CD4-positive, alpha-beta T cell (primary cell): ENCODE measurements at regions not wholly inside any gene's neighbourhood (a gene's known extent, or its start where the extent isn't known, plus 50 kb on each side); places are given as distances from the start of the nearest gene placed in this dataset.

Source experiments
- ATAC-seq: fragments of 200-7000 bp; cut with Tn5 transposase; one replicate; pipeline ENCODE4 v1.10.0; 2022; ENCODE audit warnings: mild to moderate bottlenecking; ENCODE audit not compliant: poor library complexity
- CTCF ChIA-PET: fragments of 350-600 bp; sonication (Branson Sonifier 250); formaldehyde crosslinking; loops from one replicate; lab custom pipeline; 2021; ENCODE audit warnings: antibody characterized with exemption, inconsistent platforms; lab: Charles Lee
- POLR2A ChIA-PET: fragments of 350-600 bp; sonication (Branson Sonifier 250); formaldehyde crosslinking; loops from one replicate; lab custom pipeline; 2021; ENCODE audit warnings: antibody characterized with exemption, inconsistent platforms; lab: Charles Lee
- DNase-seq, 14 experiments: peaks; one replicate each; pipeline ENCODE4 v3.0.0-alpha.2; 2013 to 2020; ENCODE audit warnings: mixed read lengths in 2 of 14
- H3K27ac ChIP-seq, 2 donors: one replicate each; pipeline versions ENCODE4 v1.5.1 to v1.7.0; 2013; ENCODE audit warnings: low read length in 2 of 2, low read depth in 1 of 2, mild to moderate bottlenecking in 1 of 2
- H3K27me3 ChIP-seq, 2 experiments: 1 replicate in 1 of 2; 2 replicates in 1 of 2; pipeline versions ENCODE4 v1.6.1 to v1.7.0; 2013; ENCODE audit warnings: low read length in 2 of 2, control low read depth in 1 of 2, mild to moderate bottlenecking in 1 of 2, moderate library complexity in 1 of 2; ENCODE audit not compliant: insufficient read depth in 2 of 2, control insufficient read depth in 1 of 2
- H3K36me3 ChIP-seq: one replicate; pipeline ENCODE4 v1.6.1; 2013; ENCODE audit warnings: low read length, control low read depth; ENCODE audit not compliant: insufficient read depth
- H3K4me1 ChIP-seq: one replicate; pipeline ENCODE4 v1.6.1; 2013; ENCODE audit warnings: low read length, control low read depth; ENCODE audit not compliant: insufficient read depth
- H3K4me3 ChIP-seq: one replicate; pipeline ENCODE4 v1.5.1; 2013; ENCODE audit warnings: mild to moderate bottlenecking, low read length, moderate library complexity
- H3K9me3 ChIP-seq, 2 experiments: 1 replicate in 1 of 2; 2 replicates in 1 of 2; pipeline versions ENCODE4 v1.6.1 to v1.7.0; 2013; ENCODE audit warnings: low read length in 2 of 2, mild to moderate bottlenecking in 2 of 2, control low read depth in 1 of 2, moderate library complexity in 1 of 2; ENCODE audit not compliant: control insufficient read depth in 1 of 2, insufficient read depth in 1 of 2
- H3K27ac Mint-ChIP-seq: one replicate; pipeline ENCODE4 v1.8.0; 2020; ENCODE audit warnings: mixed read lengths
- H3K27me3 Mint-ChIP-seq: one replicate; pipeline ENCODE4 v1.8.0; 2021; ENCODE audit warnings: mixed read lengths
- H3K36me3 Mint-ChIP-seq: one replicate; pipeline ENCODE4 v1.8.0; 2021; ENCODE audit warnings: low read depth, mixed read lengths
- H3K4me1 Mint-ChIP-seq: one replicate; pipeline ENCODE4 v1.8.0; 2021; ENCODE audit warnings: low read depth, mixed read lengths
- H3K4me3 Mint-ChIP-seq: one replicate; pipeline ENCODE4 v1.8.0; 2020; ENCODE audit warnings: mild to moderate bottlenecking, mixed read lengths
- H3K9me3 Mint-ChIP-seq: one replicate; pipeline ENCODE4 v1.8.0; 2020; ENCODE audit warnings: mixed read lengths
- intact Hi-C, 2 experiments: fragments of 100-400 bp; cut with DNase I in 1 of 2; cut with micrococcal nuclease in 1 of 2; formaldehyde crosslinking; loops; one replicate each; pipeline versions ENCODE4 v1.15.1 to v1.9.0; 2023 to 2025; cut with DNase I, micrococcal nuclease
- TF ChIP-seq, protein P1 (sequence below): fragments of 200-600 bp; IDR thresholded peaks from one replicate; pipeline ENCODE4 v1.8.0; 2022; ENCODE audit warnings: antibody characterized with exemption, mild to moderate bottlenecking

GRCh38 chr21:19702726-19703125 is 1295.5 kb upstream of the NCAM2 start:
- H3K27me3 ChIP-seq, result no peaks in the 10 kb centered on the region
- H3K4me1 ChIP-seq, result no peaks in the 10 kb centered on the region
- H3K4me3 ChIP-seq, result no peak overlapping the region
- Mint-ChIP-seq H3K4me1 (no peaks in the 10 kb centered on the region), H3K27ac (no peak overlapping the region), H3K36me3 (no peaks in the 10 kb centered on the region), H3K9me3 (peaks cover 16% of the 10 kb centered on the region), H3K4me3 (no peak overlapping the region), H3K27me3 (no peaks in the 10 kb centered on the region)
- ATAC-seq (no peak), DNase-seq (no peak)
- intact Hi-C loops, result no loop called here
- H3K36me3 ChIP-seq, result no peaks in the 10 kb centered on the region
- CTCF ChIA-PET, result interaction anchor here (1.3 kb wide), 1 partner anchor 14 kb away, joined by 3 read pairs; no protein-coding TSS in a partner anchor
- peaks cover 0 to 4% of the 10 kb centered on the region in 2 experiments for H3K9me3 ChIP-seq
- TF ChIP-seq, protein P1, sequence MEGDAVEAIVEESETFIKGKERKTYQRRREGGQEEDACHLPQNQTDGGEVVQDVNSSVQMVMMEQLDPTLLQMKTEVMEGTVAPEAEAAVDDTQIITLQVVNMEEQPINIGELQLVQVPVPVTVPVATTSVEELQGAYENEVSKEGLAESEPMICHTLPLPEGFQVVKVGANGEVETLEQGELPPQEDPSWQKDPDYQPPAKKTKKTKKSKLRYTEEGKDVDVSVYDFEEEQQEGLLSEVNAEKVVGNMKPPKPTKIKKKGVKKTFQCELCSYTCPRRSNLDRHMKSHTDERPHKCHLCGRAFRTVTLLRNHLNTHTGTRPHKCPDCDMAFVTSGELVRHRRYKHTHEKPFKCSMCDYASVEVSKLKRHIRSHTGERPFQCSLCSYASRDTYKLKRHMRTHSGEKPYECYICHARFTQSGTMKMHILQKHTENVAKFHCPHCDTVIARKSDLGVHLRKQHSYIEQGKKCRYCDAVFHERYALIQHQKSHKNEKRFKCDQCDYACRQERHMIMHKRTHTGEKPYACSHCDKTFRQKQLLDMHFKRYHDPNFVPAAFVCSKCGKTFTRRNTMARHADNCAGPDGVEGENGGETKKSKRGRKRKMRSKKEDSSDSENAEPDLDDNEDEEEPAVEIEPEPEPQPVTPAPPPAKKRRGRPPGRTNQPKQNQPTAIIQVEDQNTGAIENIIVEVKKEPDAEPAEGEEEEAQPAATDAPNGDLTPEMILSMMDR, result no peak
- H3K27ac ChIP-seq, result no peak overlapping the region
- POLR2A ChIA-PET, result no interaction called here

DNA sequence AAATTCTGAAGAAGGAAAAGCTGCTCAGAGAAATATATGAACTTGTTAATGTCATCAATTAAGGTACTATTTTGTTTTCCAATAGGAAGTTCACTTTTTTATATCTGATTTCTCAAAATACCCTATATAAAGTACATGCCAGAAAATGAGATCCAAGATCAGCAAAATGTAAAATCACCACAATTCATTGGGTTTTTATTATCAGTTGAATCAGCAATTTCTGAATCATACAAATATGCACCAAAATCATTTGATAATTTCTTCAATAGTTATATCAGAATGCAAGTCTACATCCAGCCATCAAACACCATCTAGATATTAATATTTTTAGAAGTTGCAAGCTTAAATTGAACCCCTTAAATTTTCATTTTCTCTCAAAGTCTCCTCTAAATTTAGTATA is 1293.4 kb upstream of the NCAM2 start:
- Mint-ChIP-seq H3K27ac (no peak overlapping the region), H3K4me1 (no peaks in the 10 kb centered on the region), H3K36me3 (no peaks in the 10 kb centered on the region), H3K9me3 (peaks cover 21% of the 10 kb centered on the region), H3K27me3 (no peaks in the 10 kb centered on the region), H3K4me3 (no peak overlapping the region)
- no peak overlapping the region for H3K4me3 ChIP-seq
- DNase-seq (no peak), ATAC-seq (no peak)
- no peaks in the 10 kb centered on the region for H3K36me3 ChIP-seq
- ChIA-PET POLR2A (no interaction called here), CTCF (no interaction called here)
- H3K9me3 ChIP-seq, result peaks cover 0 to 4% of the 10 kb centered on the region in 2 experiments
- intact Hi-C loops, result no loop called here
- TF ChIP-seq, protein P1, result no peak
- H3K27me3 ChIP-seq, result no peaks in the 10 kb centered on the region
- no peaks in the 10 kb centered on the region for H3K4me1 ChIP-seq
- H3K27ac ChIP-seq, result no peak overlapping the region

GRCh38 chr21:19712441-19712840 is 1285.8 kb upstream of the NCAM2 start:
- ATAC-seq, result no peak
- no peak overlapping the region for H3K27ac Mint-ChIP-seq
- intact Hi-C loops, result no loop called here

More at GRCh38 chr21:19712441-19712840, 1285.8 kb upstream of the NCAM2 start:
- Histone ChIP-seq H3K4me1 (no peaks in the 10 kb centered on the region), H3K27ac (no peak overlapping the region), H3K9me3 (peaks cover 0 to 2% of the 10 kb centered on the region in 2 experiments), H3K4me3 (no peak overlapping the region), H3K27me3 (no peaks in the 10 kb centered on the region), H3K36me3 (no peaks in the 10 kb centered on the region)
- Mint-ChIP-seq H3K4me3 (no peak overlapping the region), H3K9me3 (peaks cover 12% of the 10 kb centered on the region), H3K27me3 (no peaks in the 10 kb centered on the region), H3K36me3 (no peaks in the 10 kb centered on the region), H3K4me1 (no peaks in the 10 kb centered on the region)
- ChIA-PET CTCF (no interaction called here), POLR2A (no interaction called here)
- TF ChIP-seq, protein P1, result no peak
- no peak for DNase-seq
